Neural crest cell (in vitro differentiated cells): ENCODE measurements at regions not wholly inside any gene's neighbourhood (a gene's known extent, or its start where the extent isn't known, plus 50 kb on each side); places are given as distances from the start of the nearest gene placed in this dataset.

Experiments used
- DNase-seq: peaks from one replicate; pipeline ENCODE4 v3.0.0; 2021; ENCODE audit warnings: low read depth, mixed read lengths, low spot score
- H3K27ac Mint-ChIP-seq: one replicate; pipeline ENCODE4 v1.8.0; 2021; ENCODE audit warnings: mild to moderate bottlenecking, mixed read lengths; ENCODE audit not compliant: unreplicated experiment
- H3K27me3 Mint-ChIP-seq: 2 replicates; pipeline ENCODE4 v1.8.0; 2021; ENCODE audit warnings: low read depth, mild to moderate bottlenecking, mixed read lengths
- H3K36me3 Mint-ChIP-seq: 2 replicates; pipeline ENCODE4 v1.8.0; 2021; ENCODE audit warnings: low read depth, mild to moderate bottlenecking, mixed read lengths
- H3K4me1 Mint-ChIP-seq: 2 replicates; pipeline ENCODE4 v1.8.0; 2021; ENCODE audit warnings: mixed read lengths
- H3K4me3 Mint-ChIP-seq: one replicate; pipeline ENCODE4 v1.8.0; 2021; ENCODE audit warnings: mild to moderate bottlenecking, mixed read lengths
- H3K9me3 Mint-ChIP-seq: 2 replicates; pipeline ENCODE4 v1.8.0; 2021; ENCODE audit warnings: mixed read lengths
- CTCF ChIP-seq: fragments of 200-600 bp; sonication (generic); conservative IDR thresholded peaks from 2 replicates; pipeline ENCODE4 v1.5.0; 2021; ENCODE audit warnings: antibody characterized with exemption, mild to moderate bottlenecking

DNA sequence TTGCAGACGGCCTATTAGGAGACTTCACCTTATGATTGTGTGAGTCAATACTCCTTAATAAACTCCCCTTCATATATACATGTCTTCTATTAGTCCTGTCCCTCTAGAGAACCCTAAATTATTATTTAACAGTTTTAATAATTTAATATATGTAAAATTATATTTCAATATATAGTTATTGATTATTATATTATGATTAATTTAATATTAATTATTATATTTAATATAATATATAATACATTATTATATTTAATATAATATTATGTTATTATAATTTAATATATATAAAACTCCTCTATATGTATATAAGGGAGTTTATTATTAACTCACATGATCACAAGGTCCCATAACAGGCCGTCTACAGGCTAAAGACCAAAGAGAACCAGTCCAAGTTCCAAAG is 533.2 kb downstream of the ARAP2 start:
- no peak for DNase-seq
- peaks cover 12% of the 10 kb centered on the region for H3K36me3 Mint-ChIP-seq
- no peaks in the 10 kb centered on the region for H3K27me3 Mint-ChIP-seq
- H3K27ac Mint-ChIP-seq: no peak overlapping the region
- TF ChIP-seq CTCF: no peak
- H3K4me1 Mint-ChIP-seq: no peaks in the 10 kb centered on the region
- no peak overlapping the region for H3K4me3 Mint-ChIP-seq
- peaks cover 16% of the 10 kb centered on the region for H3K9me3 Mint-ChIP-seq

- Mint-ChIP-seq H3K9me3 (no peaks in the 10 kb centered on the region), H3K27me3 (no peaks in the 10 kb centered on the region), H3K27ac (no peak overlapping the region), H3K36me3 (no peaks in the 10 kb centered on the region), H3K4me3 (no peak overlapping the region), H3K4me1 (no peaks in the 10 kb centered on the region)
- no peak for DNase-seq
- TF ChIP-seq CTCF: no peak
Measured at GRCh38 chr4:35723973-35724372, 520.3 kb downstream of the ARAP2 start.

DNA sequence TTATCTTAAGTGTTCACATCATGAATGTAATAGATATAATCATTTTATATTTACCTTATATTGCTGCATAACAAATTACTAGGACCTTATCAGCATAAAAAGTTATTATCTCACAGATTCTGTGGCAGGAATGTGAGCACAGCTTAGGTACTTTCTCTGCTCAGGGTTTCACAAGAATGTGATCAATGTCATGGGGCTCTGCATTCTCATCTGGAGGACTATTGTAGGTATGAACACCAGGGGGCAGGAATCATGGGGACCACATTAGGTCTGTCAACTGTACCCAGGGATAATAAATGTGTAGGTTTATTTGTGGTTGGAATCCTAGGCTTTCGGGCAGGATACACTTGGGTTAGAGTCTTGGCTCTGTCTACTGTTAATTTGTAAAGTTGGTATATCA is 519.2 kb downstream of the ARAP2 start:
- Mint-ChIP-seq H3K4me1 (no peaks in the 10 kb centered on the region), H3K27me3 (no peaks in the 10 kb centered on the region), H3K36me3 (no peaks in the 10 kb centered on the region), H3K27ac (no peak overlapping the region), H3K9me3 (no peaks in the 10 kb centered on the region), H3K4me3 (no peak overlapping the region)
- peak; percentile 29 for TF ChIP-seq CTCF
- no peak for DNase-seq

DNA sequence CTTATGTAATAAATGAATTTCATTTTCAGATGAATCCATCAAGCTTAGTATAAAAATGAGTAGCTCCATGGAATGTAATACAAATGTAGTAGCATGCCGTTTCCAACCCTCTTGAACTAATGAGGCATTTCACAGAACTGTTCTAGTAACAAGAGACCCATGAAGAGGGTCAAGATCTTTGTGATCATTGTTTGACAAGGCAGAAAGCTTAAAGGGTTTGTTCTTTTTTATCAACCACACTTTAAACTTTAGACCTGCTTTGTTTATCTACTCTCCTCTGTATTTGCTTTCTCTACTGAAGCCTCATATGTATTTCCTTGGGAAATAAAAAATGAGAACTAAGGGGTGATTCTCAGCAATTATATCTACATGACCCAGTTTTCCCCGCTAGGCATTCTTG is 513.9 kb downstream of the ARAP2 start:
- no peak for DNase-seq
- peaks cover 8% of the 10 kb centered on the region for H3K9me3 Mint-ChIP-seq
- no peak overlapping the region for H3K27ac Mint-ChIP-seq
- no peak for TF ChIP-seq CTCF
- no peak overlapping the region for H3K4me3 Mint-ChIP-seq
- H3K27me3 Mint-ChIP-seq: no peaks in the 10 kb centered on the region
- H3K4me1 Mint-ChIP-seq: no peaks in the 10 kb centered on the region
- H3K36me3 Mint-ChIP-seq: no peaks in the 10 kb centered on the region

- no peak for DNase-seq
- H3K27me3 Mint-ChIP-seq: no peaks in the 10 kb centered on the region
- no peak overlapping the region for H3K27ac Mint-ChIP-seq
- no peaks in the 10 kb centered on the region for H3K36me3 Mint-ChIP-seq
- no peaks in the 10 kb centered on the region for H3K4me1 Mint-ChIP-seq
- H3K9me3 Mint-ChIP-seq: peaks cover 8% of the 10 kb centered on the region
- TF ChIP-seq CTCF: no peak
- H3K4me3 Mint-ChIP-seq: no peak overlapping the region
Measured at GRCh38 chr4:35734381-35735098, 509.8 kb downstream of the ARAP2 start.
